Stimulated activated CD4-positive, alpha-beta T cell treated with anti-CD3 and anti-CD28 coated beads, TNF-alpha, amount 100 ng/mL, for 4 hours (primary cell): ENCODE measurements at regions not wholly inside any gene's neighbourhood (a gene's known extent, or its start where the extent isn't known, plus 50 kb on each side); places are given as distances from the start of the nearest gene placed in this dataset.

Source experiments
- DNase-seq, 3 experiments: peaks; one replicate each; pipeline ENCODE4 v3.0.0-alpha.2; 2020; ENCODE audit warnings: low read depth in 3 of 3

- DNase-seq = no peak
Measured at GRCh38 chr6:56407883-56408410, 160.6 kb upstream of the COL21A1 start.

GRCh38 chr6:56406276-56407269 lies 159.2 kb upstream of the COL21A1 start:
- no peak for DNase-seq

GRCh38 chr6:56404599-56404998 lies 157.2 kb upstream of the COL21A1 start:
- DNase-seq = no peak

GRCh38 chr6:56403745-56404144 lies 156.4 kb upstream of the COL21A1 start:
- no peak for DNase-seq

GRCh38 chr6:56401477-56402070 lies 154.2 kb upstream of the COL21A1 start:
- DNase-seq = no peak

- DNase-seq = no peak
Measured at GRCh38 chr6:56400273-56400672, 152.9 kb upstream of the COL21A1 start.

GRCh38 chr6:56399672-56400263 lies 152.4 kb upstream of the COL21A1 start:
- no peak for DNase-seq

- no peak for DNase-seq
Measured at GRCh38 chr6:56399250-56399671, 151.9 kb upstream of the COL21A1 start.

GRCh38 chr6:56396435-56396834 lies 149.1 kb upstream of the COL21A1 start:
- DNase-seq = no peak

GRCh38 chr6:56393615-56394612 lies 146.5 kb upstream of the COL21A1 start:
- DNase-seq = no peak

- DNase-seq = no peak
Measured at GRCh38 chr6:56388415-56388755, 141.0 kb upstream of the COL21A1 start.

- no peak for DNase-seq
Measured at GRCh38 chr6:56387621-56388414, 140.4 kb upstream of the COL21A1 start.

- DNase-seq = no peak
Measured at GRCh38 chr6:56386717-56387116, 139.3 kb upstream of the COL21A1 start.

GRCh38 chr6:56385981-56386593 lies 138.7 kb upstream of the COL21A1 start:
- DNase-seq = no peak

- no peak for DNase-seq
Measured at GRCh38 chr6:56383160-56383559, 135.8 kb upstream of the COL21A1 start.

GRCh38 chr6:56382416-56382940 lies 135.1 kb upstream of the COL21A1 start:
- DNase-seq = no peak

- DNase-seq = no peak
Measured at GRCh38 chr6:56381801-56382251, 134.4 kb upstream of the COL21A1 start.

- no peak for DNase-seq
Measured at GRCh38 chr6:56380476-56380875, 133.1 kb upstream of the COL21A1 start.

GRCh38 chr6:56378966-56379585 lies 131.7 kb upstream of the COL21A1 start:
- no peak for DNase-seq
